A549 (cell line): ENCODE measurements at regions not wholly inside any gene's neighbourhood (a gene's known extent, or its start where the extent isn't known, plus 50 kb on each side); places are given as distances from the start of the nearest gene placed in this dataset.

ENCODE experiments used
- CEBPB ChIP-seq, 2 experiments: fragments of >200 bp in 1 of 2; sonication (Bioruptor Twin) in 1 of 2; formaldehyde crosslinking in 1 of 2; IDR thresholded peaks; 2 replicates each; pipeline ENCODE4 v1.6.1; 2012 to 2016
- CHD2 ChIP-seq: fragments of 150-350 bp; IDR thresholded peaks from 2 replicates; pipeline ENCODE4 v1.6.1; 2014; ENCODE audit warnings: low read length; ENCODE audit not compliant: partially characterized antibody
- CTCF ChIP-seq: fragments of >200 bp; sonication (Bioruptor Twin); formaldehyde crosslinking; IDR thresholded peaks from 3 replicates; pipeline ENCODE4 v1.5.1; 2016
- ELK1 ChIP-seq: fragments of 150-350 bp; IDR thresholded peaks from 2 replicates; pipeline ENCODE4 v1.6.1; 2014; ENCODE audit warnings: low read depth, mild to moderate bottlenecking, low read length
- EP300 ChIP-seq, 2 experiments: fragments of >200 bp; sonication (Bioruptor Twin); formaldehyde crosslinking; IDR thresholded peaks; 2 replicates in 1 of 2; 3 replicates in 1 of 2; pipeline ENCODE4 v1.6.1; 2016 to 2017
- PBX3 ChIP-seq: IDR thresholded peaks from 2 replicates; pipeline ENCODE4 v1.6.1; 2012
- PHF8 ChIP-seq: fragments of 200-600 bp; sonication (generic); IDR thresholded peaks from 2 replicates; pipeline ENCODE4 v1.6.1; 2016; ENCODE audit warnings: low read depth, mild to moderate bottlenecking, antibody characterized with exemption, moderate library complexity, borderline replicate concordance
- POLR2A ChIP-seq: IDR thresholded peaks from 2 replicates; pipeline ENCODE4 v1.6.1; 2012; ENCODE audit warnings: mild to moderate bottlenecking, low read length
- RFX5 ChIP-seq: fragments of 450-650 bp; IDR thresholded peaks from 2 replicates; pipeline ENCODE4 v1.7.1; 2014; ENCODE audit warnings: antibody characterized with exemption, mild to moderate bottlenecking, moderate library complexity
- TFCP2L1 ChIP-seq: fragments of 250-450 bp; sonication (Bioruptor Pico); IDR thresholded peaks from 2 replicates; pipeline ENCODE4 v1.5.0; 2021; ENCODE audit warnings: mild to moderate bottlenecking
- ZC3H11A ChIP-seq: fragments of 450-650 bp; IDR thresholded peaks from 2 replicates; pipeline ENCODE4 v1.6.1; 2014; ENCODE audit warnings: antibody characterized with exemption, mild to moderate bottlenecking

- TF ChIP-seq CTCF: no peak
- no peak for TF ChIP-seq CEBPB (IDR thresholded peaks at IDR 0.05)
- TF ChIP-seq POLR2A: no peak
- no peak for TF ChIP-seq ZC3H11A
- no peak for TF ChIP-seq RFX5
- TF ChIP-seq EP300 (IDR thresholded peaks at IDR 0.05): no peak
- TF ChIP-seq ELK1: no peak
- TF ChIP-seq PBX3: no peak
- no peak for TF ChIP-seq TFCP2L1
- no peak for TF ChIP-seq PHF8
- TF ChIP-seq CHD2: no peak
Observed at GRCh38 chr18:78199002-78199401, 780.6 kb upstream of the SALL3 start.
